Mesenchymal stem cell (in vitro differentiated cells and primary cell): ENCODE measurements at regions not wholly inside any gene's neighbourhood (a gene's known extent, or its start where the extent isn't known, plus 50 kb on each side); places are given as distances from the start of the nearest gene placed in this dataset.

Experiments
- DNase-seq: peaks from one replicate; pipeline ENCODE4 v3.0.0-alpha.2; 2013
- H2AFZ ChIP-seq: one replicate; pipeline ENCODE4 v1.6.1; 2013; ENCODE audit warnings: low read depth, mild to moderate bottlenecking, control low read depth, inconsistent platforms, low read length, moderate library complexity
- H2AK5ac ChIP-seq: 2 replicates; pipeline ENCODE4 v1.6.1; 2013; ENCODE audit warnings: low read length, moderate library complexity, mild to moderate bottlenecking, inconsistent platforms; ENCODE audit not compliant: severe bottlenecking
- H2BK120ac ChIP-seq: one replicate; pipeline ENCODE4 v1.6.1; 2013; ENCODE audit warnings: low read depth, mild to moderate bottlenecking, inconsistent platforms, low read length, moderate library complexity
- H2BK12ac ChIP-seq, 2 experiments: one replicate each; pipeline ENCODE4 v1.6.1; 2013; ENCODE audit warnings: inconsistent platforms in 2 of 2, low read length in 2 of 2, mild to moderate bottlenecking in 2 of 2, moderate library complexity in 2 of 2, control low read depth in 1 of 2
- H2BK15ac ChIP-seq: one replicate; pipeline ENCODE4 v1.6.1; 2013; ENCODE audit warnings: mild to moderate bottlenecking, low read depth, inconsistent platforms; ENCODE audit not compliant: poor library complexity, severe bottlenecking
- H2BK5ac ChIP-seq: 2 replicates; pipeline ENCODE4 v1.6.1; 2013; ENCODE audit warnings: low read depth, mild to moderate bottlenecking, low read length, control low read depth, inconsistent platforms; ENCODE audit not compliant: poor library complexity, severe bottlenecking
- H3K14ac ChIP-seq, 2 experiments: one replicate each; pipeline ENCODE4 v1.6.1; 2013; ENCODE audit warnings: inconsistent platforms in 2 of 2, low read length in 2 of 2, control low read depth in 1 of 2, mild to moderate bottlenecking in 1 of 2, moderate library complexity in 1 of 2
- H3K18ac ChIP-seq, 2 experiments: one replicate each; pipeline ENCODE4 v1.6.1; 2013; ENCODE audit warnings: inconsistent platforms in 2 of 2, low read length in 2 of 2, control low read depth in 1 of 2, low read depth in 1 of 2, mild to moderate bottlenecking in 1 of 2
- H3K23ac ChIP-seq, 2 experiments: one replicate each; pipeline ENCODE4 v1.6.1; 2013; ENCODE audit warnings: inconsistent platforms in 2 of 2, low read length in 2 of 2, mild to moderate bottlenecking in 2 of 2, moderate library complexity in 2 of 2, control low read depth in 1 of 2
- H3K27ac ChIP-seq: 2 replicates; pipeline ENCODE4 v1.5.1; 2013; ENCODE audit warnings: mild to moderate bottlenecking, moderate library complexity, low read length, control low read depth, inconsistent platforms; ENCODE audit not compliant: poor library complexity, severe bottlenecking
- H3K27me3 ChIP-seq, 2 experiments: 2 replicates each; pipeline versions ENCODE4 v1.6.1 to v1.7.0; 2013; ENCODE audit warnings: low read length in 2 of 2, mild to moderate bottlenecking in 2 of 2, moderate library complexity in 2 of 2, control low read depth in 1 of 2, inconsistent platforms in 1 of 2; ENCODE audit not compliant: control insufficient read depth in 1 of 2, insufficient read depth in 1 of 2
- H3K36me3 ChIP-seq, 2 experiments: 2 replicates each; pipeline versions ENCODE4 v1.6.1 to v1.7.0; 2013; ENCODE audit warnings: low read length in 2 of 2, control low read depth in 1 of 2, inconsistent platforms in 1 of 2, low read depth in 1 of 2, mild to moderate bottlenecking in 1 of 2; ENCODE audit not compliant: insufficient read depth in 2 of 2, control insufficient read depth in 1 of 2
- H3K4ac ChIP-seq, 2 experiments: one replicate each; pipeline ENCODE4 v1.6.1; 2013; ENCODE audit warnings: inconsistent platforms in 2 of 2, low read length in 2 of 2, mild to moderate bottlenecking in 2 of 2, moderate library complexity in 2 of 2, control low read depth in 1 of 2, low read depth in 1 of 2
- H3K4me1 ChIP-seq: 2 replicates; pipeline ENCODE4 v1.6.1; 2013; ENCODE audit warnings: low read depth, low read length, control low read depth; ENCODE audit not compliant: control insufficient read depth, insufficient read depth
- H3K4me2 ChIP-seq: 2 replicates; pipeline ENCODE4 v1.6.1; 2013; ENCODE audit warnings: low read length, mild to moderate bottlenecking, inconsistent platforms; ENCODE audit not compliant: poor library complexity, severe bottlenecking
- H3K4me3 ChIP-seq, 2 experiments: 2 replicates each; pipeline versions ENCODE4 v1.5.1 to v1.7.0; 2013; ENCODE audit warnings: low read length in 2 of 2, mild to moderate bottlenecking in 2 of 2, control low read depth in 1 of 2, low read depth in 1 of 2; ENCODE audit not compliant: insufficient read depth in 1 of 2
- H3K79me1 ChIP-seq: replicated peaks from 2 replicates; pipeline ENCODE4 v1.6.1; 2013; ENCODE audit warnings: mild to moderate bottlenecking, control low read depth, low read length, inconsistent platforms; ENCODE audit not compliant: poor library complexity, severe bottlenecking
- H3K9ac ChIP-seq: 2 replicates; pipeline ENCODE4 v1.7.0; 2013; ENCODE audit warnings: mild to moderate bottlenecking, low read length, moderate library complexity
- H3K9me3 ChIP-seq: 2 replicates; pipeline ENCODE4 v1.7.0; 2013; ENCODE audit warnings: mild to moderate bottlenecking, low read length; ENCODE audit not compliant: control insufficient read depth
- H4K8ac ChIP-seq: one replicate; pipeline ENCODE4 v1.6.1; 2013; ENCODE audit warnings: inconsistent platforms, mild to moderate bottlenecking, low read length, moderate library complexity
- H4K91ac ChIP-seq: one replicate; pipeline ENCODE4 v1.6.1; 2013; ENCODE audit warnings: mild to moderate bottlenecking, low read length, inconsistent platforms
- WGBS: methylation state at CpG from one replicate; pipeline ENCODE4 v1.1.7; 2013; ENCODE audit warnings: mixed read lengths; 5-methylcytosine and 5-hydroxymethylcytosine counted together

DNA sequence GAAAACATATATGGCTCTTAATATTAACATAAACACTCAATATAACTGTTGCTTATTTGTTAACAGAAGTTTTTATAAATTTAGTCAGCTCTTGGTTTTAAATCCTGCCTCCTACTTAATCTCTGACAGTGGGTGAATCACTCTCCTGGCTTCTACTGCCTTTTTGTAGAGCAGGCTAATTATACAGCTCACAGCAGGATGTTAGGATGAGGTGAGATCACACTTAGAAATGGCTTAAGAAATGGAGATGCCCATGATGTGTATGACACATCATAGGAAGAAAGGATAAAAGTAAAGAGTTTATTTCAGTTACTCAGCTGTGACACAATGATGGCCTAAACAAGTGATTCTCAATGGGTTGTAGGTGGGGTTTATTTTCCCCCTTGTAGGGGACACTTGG is 345.6 kb downstream of the SPRY2 start:
- Histone ChIP-seq H3K36me3 (no peaks in the 10 kb centered on the region), H2BK12ac (no peak overlapping the region), H3K79me1 (no peaks in the 10 kb centered on the region), H3K4me3 (no peak overlapping the region), H3K27me3 (no peaks in the 10 kb centered on the region), H3K9ac (no peak overlapping the region), H3K4me2 (no peak overlapping the region), H2BK120ac (no peak overlapping the region), H3K4me1 (no peaks in the 10 kb centered on the region), H4K8ac (no peak overlapping the region), H2BK15ac (no peak overlapping the region), H2AK5ac (no peak overlapping the region), H3K14ac (no peak overlapping the region), H2AFZ (no peak overlapping the region), H3K23ac (no peak overlapping the region), H4K91ac (no peak overlapping the region), H3K18ac (peak overlapping the region in 1 of 2 experiments; percentile 22), H3K9me3 (no peaks in the 10 kb centered on the region), H3K4ac (no peak overlapping the region), H3K27ac (peak overlapping the region; percentile 23), H2BK5ac (no peak overlapping the region)
- DNase-seq: peak; percentile 83

DNA sequence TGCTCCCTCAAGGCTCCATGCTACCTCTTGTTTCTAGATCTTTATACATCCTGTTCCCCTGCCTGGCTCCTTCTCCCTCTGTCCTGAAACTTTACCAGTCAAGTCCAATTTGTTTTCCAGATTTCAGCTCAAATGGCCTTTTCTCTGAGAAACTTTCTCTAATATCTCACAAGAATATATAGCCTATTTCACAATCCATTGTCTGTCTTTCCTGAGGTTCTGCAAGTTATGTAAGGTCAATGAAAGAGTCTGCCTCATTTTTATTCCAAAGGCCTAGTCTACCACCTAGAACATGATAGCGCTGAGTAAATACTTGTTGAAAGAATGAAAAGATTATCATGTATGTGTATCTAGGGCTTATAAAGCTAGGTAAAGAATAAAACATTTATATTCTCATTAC is 348.8 kb downstream of the SPRY2 start:
- H3K27ac ChIP-seq: no peak overlapping the region
- H2BK15ac ChIP-seq: no peak overlapping the region
- no peak overlapping the region for H2AFZ ChIP-seq
- WGBS: no CpG with 5 or more reads among the region's 1 CpG
- no peak overlapping the region for H3K18ac ChIP-seq
- H3K4me3 ChIP-seq: no peak overlapping the region
- no peak overlapping the region for H4K8ac ChIP-seq
- H3K23ac ChIP-seq: no peak overlapping the region
- no peak overlapping the region for H4K91ac ChIP-seq
- no peak overlapping the region for H3K9ac ChIP-seq
- H2BK12ac ChIP-seq: peak overlapping the region in 1 of 2 experiments; percentile 48
- H3K36me3 ChIP-seq: no peaks in the 10 kb centered on the region
- no peaks in the 10 kb centered on the region for H3K27me3 ChIP-seq
- H2BK5ac ChIP-seq: no peak overlapping the region
- no peak for DNase-seq
- H2AK5ac ChIP-seq: no peak overlapping the region
- no peaks in the 10 kb centered on the region for H3K79me1 ChIP-seq
- H3K14ac ChIP-seq: peak overlapping the region in 1 of 2 experiments; percentile 41
- H3K4me1 ChIP-seq: no peaks in the 10 kb centered on the region
- no peak overlapping the region for H3K4me2 ChIP-seq
- H3K9me3 ChIP-seq: no peaks in the 10 kb centered on the region
- no peak overlapping the region for H3K4ac ChIP-seq
- H2BK120ac ChIP-seq: no peak overlapping the region

DNA sequence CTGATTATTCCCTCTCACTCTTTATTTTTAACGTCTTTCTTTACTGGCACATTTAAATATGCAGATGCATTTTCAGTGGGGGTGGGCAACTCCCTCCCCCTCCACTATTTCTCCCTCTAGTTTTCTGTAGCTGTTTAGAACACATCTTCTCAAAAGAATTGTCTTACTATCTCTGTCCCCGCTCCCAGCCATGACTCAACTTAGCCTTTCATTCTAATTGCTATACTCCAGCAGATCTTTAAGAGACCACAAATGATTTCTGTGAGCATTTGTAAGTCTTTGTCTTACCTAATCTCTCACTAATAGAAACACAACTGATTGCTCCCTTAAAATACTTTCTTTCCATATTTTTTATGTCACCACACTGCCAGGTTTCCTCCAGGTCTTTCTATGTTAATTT is 350.9 kb downstream of the SPRY2 start:
- no peak overlapping the region for H2BK120ac ChIP-seq
- DNase-seq: peak; percentile 66
- no peak overlapping the region for H3K18ac ChIP-seq
- no peak overlapping the region for H4K8ac ChIP-seq
- H3K14ac ChIP-seq: no peak overlapping the region
- H3K9me3 ChIP-seq: no peaks in the 10 kb centered on the region
- 71% methylated on average over 2 of the region's 2 CpGs for WGBS
- H2BK12ac ChIP-seq: no peak overlapping the region
- no peak overlapping the region for H4K91ac ChIP-seq
- H3K4me1 ChIP-seq: no peaks in the 10 kb centered on the region
- H2AK5ac ChIP-seq: no peak overlapping the region
- no peak overlapping the region for H3K4ac ChIP-seq
- no peak overlapping the region for H3K23ac ChIP-seq
- H2AFZ ChIP-seq: no peak overlapping the region
- no peak overlapping the region for H3K4me2 ChIP-seq
- H3K79me1 ChIP-seq: no peaks in the 10 kb centered on the region
- no peak overlapping the region for H3K4me3 ChIP-seq
- no peak overlapping the region for H2BK15ac ChIP-seq
- H3K27ac ChIP-seq: no peak overlapping the region
- peak overlapping the region; percentile 26 for H3K9ac ChIP-seq
- H3K27me3 ChIP-seq: no peaks in the 10 kb centered on the region
- no peak overlapping the region for H2BK5ac ChIP-seq
- no peaks in the 10 kb centered on the region for H3K36me3 ChIP-seq

DNA sequence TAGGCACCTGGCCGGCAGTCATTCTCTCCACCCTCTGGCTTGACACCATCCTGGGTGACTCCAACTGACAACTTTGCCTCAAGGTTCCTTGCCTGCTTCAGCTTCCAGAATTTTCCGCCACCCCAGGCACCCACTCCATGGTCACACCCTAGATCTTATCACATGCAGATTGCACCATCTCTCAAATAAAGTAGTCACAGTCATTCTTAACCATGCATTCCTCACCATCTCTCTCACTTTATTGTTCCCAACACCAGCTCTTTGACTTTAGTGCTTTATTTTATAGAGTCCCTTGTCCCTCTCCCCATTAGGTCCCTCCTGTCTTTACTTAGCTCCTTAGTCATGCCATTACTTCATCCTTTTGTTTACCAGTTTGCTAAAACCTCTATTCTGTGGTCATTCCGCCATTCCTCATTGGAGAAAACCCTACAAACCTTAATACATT is 351.7 kb downstream of the SPRY2 start:
- Histone ChIP-seq H3K23ac (no peak overlapping the region), H4K91ac (no peak overlapping the region), H3K27me3 (no peaks in the 10 kb centered on the region), H2BK120ac (no peak overlapping the region), H2BK15ac (peak overlapping the region; percentile 84), H3K9me3 (no peaks in the 10 kb centered on the region), H3K4ac (peak overlapping the region in 1 of 2 experiments; percentile 82), H3K18ac (peak overlapping the region; percentile 60 to 90), H2BK5ac (no peak overlapping the region), H2AK5ac (peak overlapping the region; percentile 74), H2BK12ac (peak overlapping the region; percentile 32 to 67), H3K27ac (no peak overlapping the region), H3K79me1 (no peaks in the 10 kb centered on the region), H3K4me1 (no peaks in the 10 kb centered on the region), H3K36me3 (no peaks in the 10 kb centered on the region), H2AFZ (no peak overlapping the region), H3K9ac (peak overlapping the region; percentile 37), H3K14ac (peak overlapping the region in 1 of 2 experiments; percentile 12), H3K4me2 (no peak overlapping the region), H4K8ac (peak overlapping the region; percentile 82), H3K4me3 (peak overlapping the region in 1 of 2 experiments; percentile 4)
- peak; percentile 79 for DNase-seq
- 71% methylated on average over 3 of the region's 3 CpGs for WGBS
